SK-N-SH treated with all-trans-retinoic acid at 6 μM for 48 hours (cell line): ENCODE measurements at regions not wholly inside any gene's neighbourhood (a gene's known extent, or its start where the extent isn't known, plus 50 kb on each side); places are given as distances from the start of the nearest gene placed in this dataset.

Source experiments
- ARNTL ChIP-seq: fragments of 450-650 bp; formaldehyde crosslinking; IDR thresholded peaks from 2 replicates; pipeline ENCODE4 v1.5.0; 2020; ENCODE audit warnings: low read depth, mild to moderate bottlenecking, moderate library complexity, borderline replicate concordance
- CREB5 ChIP-seq: fragments of 250-450 bp; sonication (Bioruptor Pico); IDR thresholded peaks from 2 replicates; pipeline ENCODE4 v1.5.1; 2020; ENCODE audit warnings: low read depth, mild to moderate bottlenecking, moderate library complexity
- ESRRG ChIP-seq: fragments of 250-450 bp; sonication (Bioruptor Pico); IDR thresholded peaks from 2 replicates; pipeline ENCODE4 v1.6.1; 2021; ENCODE audit warnings: mild to moderate bottlenecking
- ISL1 ChIP-seq: fragments of 250-450 bp; sonication (Bioruptor Pico); IDR thresholded peaks from 2 replicates; pipeline ENCODE4 v2.1.2; 2022; ENCODE audit warnings: mild to moderate bottlenecking, moderate library complexity
- POU6F1 ChIP-seq: fragments of 250-450 bp; sonication (Bioruptor Pico); IDR thresholded peaks from 2 replicates; pipeline ENCODE4 v1.8.0; 2021; ENCODE audit warnings: low read depth, mild to moderate bottlenecking, moderate library complexity, borderline replicate concordance
- TCF4 ChIP-seq: fragments of 250-450 bp; sonication (Bioruptor Pico); IDR thresholded peaks from 2 replicates; pipeline ENCODE4 v1.8.0; 2021; ENCODE audit warnings: mild to moderate bottlenecking, moderate library complexity, borderline replicate concordance
- ZFP3 ChIP-seq: fragments of 250-450 bp; sonication (Bioruptor Pico); IDR thresholded peaks from 2 replicates; pipeline ENCODE4 v1.5.0; 2020; ENCODE audit warnings: mild to moderate bottlenecking, moderate library complexity
- ZNF8 ChIP-seq: fragments of 450-650 bp; formaldehyde crosslinking; IDR thresholded peaks from 2 replicates; pipeline ENCODE4 v1.5.0; 2020; ENCODE audit warnings: mild to moderate bottlenecking, moderate library complexity
- TF ChIP-seq, protein P1 (sequence below): fragments of 250-450 bp; sonication (Bioruptor Pico); IDR thresholded peaks from 2 replicates; pipeline ENCODE4 v1.8.0; 2020; ENCODE audit warnings: mild to moderate bottlenecking, moderate library complexity, borderline replicate concordance
- TF ChIP-seq, protein P2 (sequence below): fragments of 250-450 bp; sonication (Bioruptor Pico); IDR thresholded peaks from 2 replicates; pipeline ENCODE4 v1.5.1; 2021; ENCODE audit warnings: mild to moderate bottlenecking, moderate library complexity

DNA sequence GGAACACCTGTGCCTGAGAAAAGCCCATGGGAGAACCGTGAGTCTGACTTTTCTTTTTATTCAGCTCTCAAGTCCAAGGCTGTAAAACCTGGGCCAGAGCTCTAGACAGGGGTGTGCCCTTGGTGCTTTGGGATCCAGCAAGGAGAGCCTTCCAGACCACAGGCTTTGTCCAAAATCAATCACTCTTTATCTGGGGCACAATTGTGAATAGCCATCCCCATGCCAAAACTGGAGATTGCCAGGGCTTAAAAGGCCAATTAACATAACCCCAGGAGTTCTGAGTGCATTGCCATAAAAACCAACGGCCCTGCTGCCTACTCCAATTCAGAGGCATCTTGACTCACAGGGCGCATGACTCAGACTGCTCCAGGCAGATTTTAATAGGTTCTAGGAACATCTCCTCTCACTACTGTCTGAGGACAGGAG is 391.8 kb downstream of the ARHGEF28 start:
- TF ChIP-seq CREB5 (no peak), ZNF8 (CRISPR knock-in tag) (no peak), TCF4 (CRISPR knock-in tag) (no peak), POU6F1 (CRISPR knock-in tag) (no peak), ESRRG (CRISPR knock-in tag) (no peak), ISL1 (CRISPR knock-in tag) (peak; percentile 27; the same call in 1 of the 2 replicates), ZFP3 (CRISPR knock-in tag) (no peak), ARNTL (no peak)
- TF ChIP-seq, protein P1, sequence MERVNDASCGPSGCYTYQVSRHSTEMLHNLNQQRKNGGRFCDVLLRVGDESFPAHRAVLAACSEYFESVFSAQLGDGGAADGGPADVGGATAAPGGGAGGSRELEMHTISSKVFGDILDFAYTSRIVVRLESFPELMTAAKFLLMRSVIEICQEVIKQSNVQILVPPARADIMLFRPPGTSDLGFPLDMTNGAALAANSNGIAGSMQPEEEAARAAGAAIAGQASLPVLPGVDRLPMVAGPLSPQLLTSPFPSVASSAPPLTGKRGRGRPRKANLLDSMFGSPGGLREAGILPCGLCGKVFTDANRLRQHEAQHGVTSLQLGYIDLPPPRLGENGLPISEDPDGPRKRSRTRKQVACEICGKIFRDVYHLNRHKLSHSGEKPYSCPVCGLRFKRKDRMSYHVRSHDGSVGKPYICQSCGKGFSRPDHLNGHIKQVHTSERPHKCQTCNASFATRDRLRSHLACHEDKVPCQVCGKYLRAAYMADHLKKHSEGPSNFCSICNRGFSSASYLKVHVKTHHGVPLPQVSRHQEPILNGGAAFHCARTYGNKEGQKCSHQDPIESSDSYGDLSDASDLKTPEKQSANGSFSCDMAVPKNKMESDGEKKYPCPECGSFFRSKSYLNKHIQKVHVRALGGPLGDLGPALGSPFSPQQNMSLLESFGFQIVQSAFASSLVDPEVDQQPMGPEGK (CRISPR knock-in tag), result no peak
- TF ChIP-seq, protein P2, sequence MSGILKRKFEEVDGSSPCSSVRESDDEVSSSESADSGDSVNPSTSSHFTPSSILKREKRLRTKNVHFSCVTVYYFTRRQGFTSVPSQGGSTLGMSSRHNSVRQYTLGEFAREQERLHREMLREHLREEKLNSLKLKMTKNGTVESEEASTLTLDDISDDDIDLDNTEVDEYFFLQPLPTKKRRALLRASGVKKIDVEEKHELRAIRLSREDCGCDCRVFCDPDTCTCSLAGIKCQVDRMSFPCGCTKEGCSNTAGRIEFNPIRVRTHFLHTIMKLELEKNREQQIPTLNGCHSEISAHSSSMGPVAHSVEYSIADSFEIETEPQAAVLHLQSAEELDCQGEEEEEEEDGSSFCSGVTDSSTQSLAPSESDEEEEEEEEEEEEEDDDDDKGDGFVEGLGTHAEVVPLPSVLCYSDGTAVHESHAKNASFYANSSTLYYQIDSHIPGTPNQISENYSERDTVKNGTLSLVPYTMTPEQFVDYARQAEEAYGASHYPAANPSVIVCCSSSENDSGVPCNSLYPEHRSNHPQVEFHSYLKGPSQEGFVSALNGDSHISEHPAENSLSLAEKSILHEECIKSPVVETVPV (CRISPR knock-in tag), result no peak
